Erythroblast (primary cell): ENCODE measurements at regions not wholly inside any gene's neighbourhood (a gene's known extent, or its start where the extent isn't known, plus 50 kb on each side); places are given as distances from the start of the nearest gene placed in this dataset.
"Not testable (repeated sequence)": the region's sequence is repeated elsewhere in the genome, so short reads cannot be mapped to it uniquely, and the experiment has no call there.

ENCODE experiments used
- GATA1 ChIP-seq: IDR thresholded peaks from 2 replicates; pipeline ENCODE4 v1.6.1; 2011; ENCODE audit warnings: low read depth, mild to moderate bottlenecking, control low read depth, low read length, moderate library complexity
- POLR2A ChIP-seq: IDR thresholded peaks from 2 replicates; pipeline ENCODE4 v1.6.1; 2011; ENCODE audit warnings: mild to moderate bottlenecking, low read length

- TF ChIP-seq POLR2A, GATA1: not testable (repeated sequence)
These were observed 583.3 kb upstream of the MDGA2 start for GRCh38 chr14:48258703-48259102.
